T-cell (primary cell): ENCODE measurements at regions not wholly inside any gene's neighbourhood (a gene's known extent, or its start where the extent isn't known, plus 50 kb on each side); places are given as distances from the start of the nearest gene placed in this dataset.

ENCODE experiments used
- ATAC-seq, 4 experiments: fragments of 200-7000 bp in 3 of 4; fragments of 150-1000 bp in 1 of 4; cut with Tn5 transposase; replicated peaks in 1 of 4; 1 replicate in 3 of 4; 2 replicates in 1 of 4; pipeline ENCODE4 v1.10.0; 2021; ENCODE audit warnings: moderate library complexity in 3 of 4, mild to moderate bottlenecking in 2 of 4, moderate number of reproducible peaks in 1 of 4
- CTCF ChIA-PET, 2 donors: fragments of 300-600 bp; sonication (Branson Sonifier 250); formaldehyde crosslinking; loops; one replicate each; lab custom pipeline; 2022; ENCODE audit warnings: antibody characterized with exemption in 2 of 2; lab: Charles Lee
- POLR2A ChIA-PET, 2 donors: fragments of 300-600 bp; sonication (Branson Sonifier 250); formaldehyde crosslinking; loops; one replicate each; lab custom pipeline; 2022; ENCODE audit warnings: antibody characterized with exemption in 2 of 2; lab: Charles Lee
- DNase-seq, 35 experiments: peaks; one replicate each; pipeline versions ENCODE4 v3.0.0 to v3.0.0-alpha.2; 2013 to 2023
- H3K27ac ChIP-seq: one replicate; pipeline ENCODE4 v1.5.1; 2013; ENCODE audit warnings: low read length
- H3K27me3 ChIP-seq, 2 experiments: replicated peaks in 1 of 2; 1 replicate in 1 of 2; 2 replicates in 1 of 2; pipeline versions ENCODE4 v1.6.1 to v1.7.0; 2013; ENCODE audit warnings: low read length in 1 of 2, mixed read lengths in 1 of 2; ENCODE audit not compliant: control insufficient read depth in 2 of 2, insufficient read depth in 2 of 2; ENCODE audit errors: extremely low read depth in 1 of 2
- H3K36me3 ChIP-seq, 2 donors: 1 replicate in 1 of 2; 2 replicates in 1 of 2; pipeline versions ENCODE4 v1.6.1 to v1.7.0; 2013; ENCODE audit warnings: low read length in 1 of 2; ENCODE audit not compliant: control insufficient read depth in 2 of 2, insufficient read depth in 1 of 2; ENCODE audit errors: extremely low read depth in 1 of 2
- H3K4me1 ChIP-seq, 2 experiments: 1 replicate in 1 of 2; 2 replicates in 1 of 2; pipeline versions ENCODE4 v1.6.1 to v1.7.0; 2013; ENCODE audit warnings: low read length in 2 of 2, mixed read lengths in 1 of 2; ENCODE audit not compliant: insufficient read depth in 2 of 2, control insufficient read depth in 1 of 2; ENCODE audit errors: extremely low read depth in 1 of 2
- H3K4me3 ChIP-seq, 2 donors: 1 replicate in 1 of 2; 2 replicates in 1 of 2; pipeline versions ENCODE4 v1.5.1 to v1.7.0; 2013; ENCODE audit warnings: mild to moderate bottlenecking in 2 of 2, low read length in 1 of 2, moderate library complexity in 1 of 2; ENCODE audit not compliant: control insufficient read depth in 1 of 2; ENCODE audit errors: extremely low read depth in 1 of 2
- H3K9me3 ChIP-seq: 2 replicates; pipeline ENCODE4 v1.7.0; 2013
- H3K27ac Mint-ChIP-seq, 2 donors: one replicate each; pipeline ENCODE4 v1.8.0; 2020 to 2021; ENCODE audit warnings: mild to moderate bottlenecking in 2 of 2, mixed read lengths in 2 of 2
- H3K27me3 Mint-ChIP-seq, 2 donors: one replicate each; pipeline ENCODE4 v1.8.0; 2021 to 2022; ENCODE audit warnings: mixed read lengths in 2 of 2
- H3K36me3 Mint-ChIP-seq: one replicate; pipeline ENCODE4 v1.8.0; 2021; ENCODE audit warnings: mixed read lengths
- H3K4me1 Mint-ChIP-seq, 3 donors: one replicate each; pipeline ENCODE4 v1.8.0; 2020 to 2022; ENCODE audit warnings: mixed read lengths in 3 of 3, mild to moderate bottlenecking in 1 of 3
- H3K4me3 Mint-ChIP-seq, 3 donors: one replicate each; pipeline ENCODE4 v1.8.0; 2020 to 2022; ENCODE audit warnings: mild to moderate bottlenecking in 3 of 3, mixed read lengths in 3 of 3, moderate library complexity in 3 of 3
- H3K9me3 Mint-ChIP-seq, 3 donors: one replicate each; pipeline ENCODE4 v1.8.0; 2020 to 2022; ENCODE audit warnings: mixed read lengths in 3 of 3
- WGBS: methylation state at CpG from one replicate; pipeline ENCODE4 v1.1.5; 2013; ENCODE audit warnings: missing lambda C conversion rate; ENCODE audit not compliant: insufficient coverage; 5-methylcytosine and 5-hydroxymethylcytosine counted together

- ATAC-seq (no peak), DNase-seq (no peak)
- ChIA-PET CTCF (no interaction called here), POLR2A (no interaction called here)
- no peaks in the 10 kb centered on the region for H3K4me1 ChIP-seq
- WGBS: no CpG with 5 or more reads among the region's 6 CpGs
- Mint-ChIP-seq H3K36me3 (no peaks in the 10 kb centered on the region), H3K9me3 (no peaks in the 10 kb centered on the region), H3K27ac (no peak overlapping the region), H3K4me1 (no peaks in the 10 kb centered on the region), H3K27me3 (no peaks in the 10 kb centered on the region), H3K4me3 (no peak overlapping the region)
- no peaks in the 10 kb centered on the region for H3K36me3 ChIP-seq
- peaks cover 0 to 2% of the 10 kb centered on the region in 2 experiments for H3K27me3 ChIP-seq
- H3K4me3 ChIP-seq: no peak overlapping the region
- H3K9me3 ChIP-seq: no peaks in the 10 kb centered on the region
- H3K27ac ChIP-seq: no peak overlapping the region
Observed at GRCh38 chr11:15901054-15901453, 455.3 kb downstream of the SOX6 start.

- CTCF ChIA-PET: no interaction called here
- H3K36me3 Mint-ChIP-seq: no peaks in the 10 kb centered on the region
- no peak for ATAC-seq
Observed at GRCh38 chr11:15901790-15902189, 454.6 kb downstream of the SOX6 start.

GRCh38 chr11:15903246-15903645, 453.1 kb downstream of the SOX6 start:
- H3K36me3 ChIP-seq: no peaks in the 10 kb centered on the region
- ChIA-PET CTCF (no interaction called here), POLR2A (no interaction called here)
- DNase-seq: no peak
- no peak overlapping the region for H3K27ac Mint-ChIP-seq
- H3K27me3 ChIP-seq: peaks cover 0 to 7% of the 10 kb centered on the region in 2 experiments
- no peaks in the 10 kb centered on the region for H3K9me3 Mint-ChIP-seq
- ATAC-seq: no peak
- H3K27me3 Mint-ChIP-seq: no peaks in the 10 kb centered on the region
- no peaks in the 10 kb centered on the region for H3K9me3 ChIP-seq
- no peaks in the 10 kb centered on the region for H3K4me1 Mint-ChIP-seq
- H3K36me3 Mint-ChIP-seq: no peaks in the 10 kb centered on the region
- H3K4me1 ChIP-seq: no peaks in the 10 kb centered on the region
- H3K4me3 ChIP-seq: no peak overlapping the region
- WGBS: 64% methylated on average over 1 of the region's 2 CpGs
- H3K4me3 Mint-ChIP-seq: no peak overlapping the region
- H3K27ac ChIP-seq: no peak overlapping the region

More at GRCh38 chr11:15901790-15902189, 454.6 kb downstream of the SOX6 start:
- Histone ChIP-seq H3K36me3 (no peaks in the 10 kb centered on the region), H3K4me3 (no peak overlapping the region), H3K27ac (no peak overlapping the region), H3K4me1 (no peaks in the 10 kb centered on the region), H3K9me3 (no peaks in the 10 kb centered on the region), H3K27me3 (no peaks in the 10 kb centered on the region)
- Mint-ChIP-seq H3K27ac (no peak overlapping the region), H3K4me1 (no peaks in the 10 kb centered on the region), H3K4me3 (no peak overlapping the region), H3K27me3 (no peaks in the 10 kb centered on the region), H3K9me3 (no peaks in the 10 kb centered on the region)
- no peak for DNase-seq
- POLR2A ChIA-PET: no interaction called here
- 69% methylated on average over 2 of the region's 3 CpGs for WGBS

- Mint-ChIP-seq H3K4me1 (no peaks in the 10 kb centered on the region), H3K9me3 (no peaks in the 10 kb centered on the region), H3K27ac (no peak overlapping the region), H3K36me3 (no peaks in the 10 kb centered on the region), H3K27me3 (no peaks in the 10 kb centered on the region), H3K4me3 (no peak overlapping the region)
- H3K36me3 ChIP-seq: no peaks in the 10 kb centered on the region
- ATAC-seq (no peak), DNase-seq (no peak)
- H3K9me3 ChIP-seq: no peaks in the 10 kb centered on the region
- 94% methylated on average over 18 of the region's 21 CpGs for WGBS
- CTCF ChIA-PET: no interaction called here
- H3K4me3 ChIP-seq: no peak overlapping the region
- peaks cover 0 to 7% of the 10 kb centered on the region in 2 experiments for H3K27me3 ChIP-seq
- H3K4me1 ChIP-seq: no peaks in the 10 kb centered on the region
- POLR2A ChIA-PET: no interaction called here
- H3K27ac ChIP-seq: no peak overlapping the region
Observed at GRCh38 chr11:15905366-15906104, 450.8 kb downstream of the SOX6 start.

- POLR2A ChIA-PET: no interaction called here
- DNase-seq (no peak), ATAC-seq (no peak)
- no peaks in the 10 kb centered on the region for H3K27me3 Mint-ChIP-seq
- peaks cover 0 to 7% of the 10 kb centered on the region in 2 experiments for H3K27me3 ChIP-seq
- H3K4me3 ChIP-seq: no peak overlapping the region
- no peaks in the 10 kb centered on the region for H3K4me1 ChIP-seq
- H3K27ac Mint-ChIP-seq: no peak overlapping the region
- no peak overlapping the region for H3K4me3 Mint-ChIP-seq
- CTCF ChIA-PET: no interaction called here
- no peaks in the 10 kb centered on the region for H3K4me1 Mint-ChIP-seq
- H3K9me3 ChIP-seq: no peaks in the 10 kb centered on the region
- 84% methylated on average over 10 of the region's 15 CpGs for WGBS
- H3K9me3 Mint-ChIP-seq: no peaks in the 10 kb centered on the region
- H3K36me3 ChIP-seq: no peaks in the 10 kb centered on the region
- no peak overlapping the region for H3K27ac ChIP-seq
- no peaks in the 10 kb centered on the region for H3K36me3 Mint-ChIP-seq
Observed at GRCh38 chr11:15906481-15907035, 449.8 kb downstream of the SOX6 start.

- H3K9me3 Mint-ChIP-seq: no peaks in the 10 kb centered on the region
- no peaks in the 10 kb centered on the region for H3K27me3 Mint-ChIP-seq
- Histone ChIP-seq H3K4me1 (no peaks in the 10 kb centered on the region), H3K9me3 (no peaks in the 10 kb centered on the region), H3K27me3 (peaks cover 0 to 7% of the 10 kb centered on the region in 2 experiments), H3K36me3 (no peaks in the 10 kb centered on the region), H3K4me3 (no peak overlapping the region), H3K27ac (no peak overlapping the region)
- H3K4me3 Mint-ChIP-seq: no peak overlapping the region
- H3K4me1 Mint-ChIP-seq: no peaks in the 10 kb centered on the region
- ChIA-PET CTCF (no interaction called here), POLR2A (no interaction called here)
- DNase-seq (no peak), ATAC-seq (no peak)
- WGBS: no CpG with 5 or more reads among the region's 3 CpGs
- H3K27ac Mint-ChIP-seq: no peak overlapping the region
- no peaks in the 10 kb centered on the region for H3K36me3 Mint-ChIP-seq
Observed at GRCh38 chr11:15907806-15908205, 448.5 kb downstream of the SOX6 start.
